ENCODE measurements at regions not wholly inside any gene's neighbourhood (a gene's known extent, or its start where the extent isn't known, plus 50 kb on each side); places are given as distances from the start of the nearest gene placed in this dataset.

DNA sequence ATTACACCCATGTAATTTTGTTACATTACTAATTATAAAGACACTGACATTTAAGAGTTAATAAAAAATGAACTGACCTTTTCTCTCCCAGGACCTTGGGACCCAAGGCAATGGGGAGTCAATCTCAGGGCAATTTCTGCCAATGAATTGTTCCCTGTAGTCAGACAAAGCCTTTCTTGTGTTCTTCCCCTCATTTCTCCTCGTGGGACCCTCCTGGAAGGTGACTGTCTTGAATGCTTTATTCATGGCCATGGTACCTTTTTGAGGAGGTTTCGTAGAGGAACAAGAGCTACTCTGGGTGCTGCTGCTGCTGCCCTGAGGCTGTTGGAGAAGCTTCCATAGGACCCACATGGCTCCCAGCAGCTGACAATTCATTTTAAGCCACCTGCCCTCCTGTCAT lies 190.3 kb downstream of the SNX18 start:
- DNase-seq, result no peak

DNA sequence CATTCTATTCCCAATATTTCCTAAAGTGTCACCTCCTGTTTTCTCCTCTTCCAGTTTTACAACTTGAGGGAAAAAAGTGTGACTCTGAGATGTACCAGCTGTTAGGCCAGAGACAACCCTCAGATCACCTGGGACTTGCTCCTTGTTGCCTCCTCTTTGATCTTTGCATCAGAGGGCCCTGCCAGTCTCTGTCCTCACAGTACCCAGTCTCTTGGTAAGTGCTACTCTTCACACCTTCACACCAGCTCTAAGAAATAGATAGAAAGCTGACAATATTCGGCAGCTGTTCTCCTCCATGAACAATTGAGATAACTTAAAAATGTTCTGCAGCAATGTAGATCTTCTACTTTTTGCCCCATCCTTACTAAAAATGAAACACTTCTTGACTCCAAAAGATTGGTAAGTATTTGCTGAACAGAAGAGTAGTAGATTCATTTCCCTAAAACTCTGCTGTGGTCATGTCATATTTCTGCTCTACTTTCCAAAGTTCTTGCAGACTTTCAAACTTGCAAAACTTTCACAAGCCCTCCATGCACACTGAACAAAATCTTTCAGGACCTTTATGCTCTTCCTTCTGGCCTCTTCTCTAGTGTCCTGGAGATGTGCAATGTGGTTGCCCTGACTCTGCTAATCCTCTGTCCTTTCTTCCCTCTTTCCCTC lies 188.6 kb downstream of the SNX18 start:
- no peak for DNase-seq

DNA sequence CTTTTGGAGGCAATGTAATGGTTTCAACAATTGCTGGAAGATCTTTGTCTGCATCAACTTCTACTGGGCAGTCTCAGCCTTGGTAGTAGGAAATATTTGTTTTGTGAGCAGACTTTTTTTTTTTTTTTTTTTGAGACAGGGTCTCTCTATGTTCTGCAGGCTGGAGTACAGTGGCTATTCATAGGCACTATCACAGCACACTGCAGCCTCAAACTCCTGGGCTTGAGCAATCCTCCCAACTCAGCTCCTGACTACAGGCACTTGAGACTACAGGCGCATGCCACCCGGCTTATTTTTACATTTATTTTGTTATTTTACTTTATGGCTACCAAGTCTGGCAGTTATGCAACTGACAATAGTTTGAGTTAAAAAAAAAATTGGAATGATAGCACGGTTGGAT lies 187.3 kb downstream of the SNX18 start:
- DNase-seq, result no peak

DNA sequence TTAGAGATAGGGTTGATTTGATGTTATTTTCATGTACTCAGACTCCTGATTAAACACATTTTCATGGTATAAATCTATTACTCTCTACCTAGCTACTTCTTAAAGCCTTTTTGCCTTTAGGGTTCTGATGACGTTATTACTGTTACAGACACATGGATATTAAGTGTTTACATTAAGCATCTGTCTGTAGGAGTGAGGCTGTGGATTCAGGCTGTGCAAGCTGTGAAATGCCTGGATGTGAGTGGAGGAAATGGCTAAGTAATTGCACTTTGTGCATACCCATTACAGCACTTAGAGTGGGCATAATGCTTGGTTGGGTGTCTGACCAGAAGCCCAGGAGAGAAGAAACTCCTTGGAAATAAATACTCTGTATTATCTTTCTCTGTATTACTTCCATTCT lies 186.8 kb downstream of the SNX18 start:
- DNase-seq, result no peak

DNA sequence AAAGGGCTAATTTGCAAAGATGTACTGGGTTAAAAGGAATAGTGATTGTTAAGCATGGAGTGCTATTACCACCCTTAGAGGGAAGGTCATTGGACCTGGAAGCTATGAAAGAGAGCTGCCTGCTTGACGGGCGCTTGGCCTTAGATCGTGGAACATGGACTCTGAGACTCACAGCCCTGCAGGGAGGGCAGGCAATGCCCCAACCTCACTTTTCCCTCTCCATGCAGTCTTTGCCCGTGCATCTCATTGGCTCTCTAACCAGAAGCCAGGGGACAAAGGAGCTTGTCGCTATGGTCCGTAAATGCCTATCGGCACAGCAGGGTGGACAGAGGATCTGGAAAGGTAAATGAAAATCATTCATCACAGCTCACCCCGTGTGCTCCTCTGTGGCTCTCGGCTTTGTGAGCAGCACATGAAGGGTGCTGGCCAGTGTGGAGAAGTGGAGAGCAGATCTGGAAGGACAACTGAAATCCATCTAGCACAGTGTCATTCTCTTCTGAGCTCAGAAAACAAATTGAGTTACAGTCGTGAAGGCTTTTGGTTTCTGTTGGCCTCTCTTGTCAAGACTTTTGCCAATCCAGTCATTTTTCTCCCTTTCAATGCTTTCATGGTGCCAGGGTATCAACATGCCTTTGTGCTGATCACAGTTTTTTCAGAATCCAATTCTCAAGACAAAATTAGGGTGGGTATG lies 186.2 kb downstream of the SNX18 start:
- no peak for DNase-seq

DNA sequence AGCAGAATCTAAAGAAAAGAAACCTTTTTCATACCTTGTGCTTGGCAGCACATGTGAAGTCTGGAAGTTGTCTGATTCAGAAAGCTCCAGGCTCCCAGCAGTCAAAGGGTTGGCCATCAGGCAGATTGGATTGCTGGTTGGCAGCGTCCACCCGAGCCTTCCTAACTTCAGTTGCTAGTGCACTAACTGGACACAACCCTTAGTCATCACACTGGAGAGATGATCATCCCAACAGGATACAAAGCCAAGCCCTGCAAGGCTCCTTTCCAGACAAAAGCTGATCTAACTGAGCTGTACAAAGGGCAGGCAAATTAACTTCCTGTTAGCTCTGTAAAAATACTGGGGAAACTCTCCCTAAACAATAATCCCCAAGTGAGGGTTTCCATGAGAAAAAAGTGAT lies 185.6 kb downstream of the SNX18 start:
- no peak for DNase-seq

DNA sequence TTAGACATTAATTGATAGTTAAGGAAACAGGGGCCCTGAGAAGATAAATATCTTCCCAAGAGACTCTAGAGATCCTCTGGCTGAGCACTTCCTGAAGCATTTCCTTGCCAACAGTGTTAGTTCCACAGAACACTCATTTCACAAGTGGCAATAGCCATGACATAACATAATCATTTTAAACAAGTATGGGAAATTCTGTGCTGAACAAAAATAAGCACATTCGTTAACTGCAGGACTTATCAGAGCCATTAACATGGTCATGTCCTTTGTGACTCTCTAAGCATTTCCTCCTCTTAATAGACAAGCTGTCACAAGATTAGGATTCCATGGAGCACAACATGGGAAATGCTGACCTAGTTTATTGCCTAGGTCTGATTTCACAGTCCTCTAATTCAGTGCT lies 184.9 kb downstream of the SNX18 start:
- DNase-seq, result no peak

DNA sequence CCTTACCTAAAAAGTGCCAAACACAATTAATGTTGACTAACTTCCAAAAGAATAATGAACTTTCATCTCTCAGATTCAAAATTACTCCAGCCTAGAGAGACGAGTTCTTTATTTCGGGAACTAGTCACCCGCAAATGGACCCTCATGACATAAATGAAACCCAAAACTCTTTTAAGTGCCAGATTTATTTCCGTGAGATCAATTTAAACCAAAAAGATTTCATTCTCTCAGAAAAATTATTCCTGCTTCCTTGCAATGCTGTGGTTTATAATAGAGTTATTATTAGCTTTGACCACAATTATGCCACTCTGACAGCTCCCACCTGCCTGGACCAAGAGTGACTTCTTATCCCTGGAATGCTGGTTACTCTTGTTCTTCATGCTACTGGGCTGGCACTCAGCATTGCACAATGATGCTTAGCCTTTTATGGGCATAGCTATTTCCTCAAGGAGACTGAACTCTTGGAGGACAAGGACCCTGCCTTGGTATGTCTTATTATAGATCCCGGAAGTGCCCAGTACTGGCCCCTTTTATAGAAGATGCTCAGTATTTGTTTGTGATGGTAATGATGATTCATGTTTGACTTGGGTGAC lies 183.5 kb downstream of the SNX18 start:
- DNase-seq, result no peak

DNA sequence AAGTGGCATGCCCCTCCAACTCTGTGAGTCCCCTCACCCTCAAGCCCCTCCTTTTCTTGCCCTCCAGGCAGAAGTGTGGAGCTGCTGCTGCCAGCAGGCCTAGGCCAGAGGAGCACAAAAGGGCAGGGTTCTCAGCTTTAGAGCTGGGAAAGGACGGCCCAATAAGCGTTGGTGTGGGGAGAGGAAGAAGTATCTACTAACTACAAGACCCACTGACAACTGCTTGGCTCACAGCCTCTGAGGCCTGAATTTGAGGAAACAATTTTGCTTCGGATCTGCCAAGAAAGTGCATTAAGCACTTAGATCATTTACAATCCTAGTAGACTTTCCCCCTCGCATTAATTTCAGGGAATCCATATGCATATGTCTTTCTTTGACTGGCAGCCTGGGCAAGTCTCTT lies 179.4 kb downstream of the SNX18 start:
- no peak for DNase-seq

DNA sequence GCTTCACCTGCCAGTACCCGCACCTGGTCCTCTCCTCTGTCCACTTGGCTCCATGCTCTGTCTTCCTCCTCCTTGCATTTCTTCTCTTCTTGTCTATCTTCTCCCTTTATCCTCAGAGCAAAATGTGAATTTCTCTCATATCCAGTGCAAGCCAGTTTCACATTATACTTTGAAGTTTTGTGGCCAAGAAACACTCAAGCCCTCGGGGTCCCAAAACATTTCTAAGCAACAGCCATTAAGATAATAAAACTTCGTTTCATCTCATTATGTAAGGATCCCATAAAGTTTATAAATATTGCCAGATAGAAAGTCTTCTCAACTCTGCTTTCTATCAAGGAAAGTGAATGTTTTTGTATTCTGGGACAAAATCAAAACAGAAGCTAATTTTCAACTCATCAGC lies 178.8 kb downstream of the SNX18 start:
- DNase-seq, result no peak

DNA sequence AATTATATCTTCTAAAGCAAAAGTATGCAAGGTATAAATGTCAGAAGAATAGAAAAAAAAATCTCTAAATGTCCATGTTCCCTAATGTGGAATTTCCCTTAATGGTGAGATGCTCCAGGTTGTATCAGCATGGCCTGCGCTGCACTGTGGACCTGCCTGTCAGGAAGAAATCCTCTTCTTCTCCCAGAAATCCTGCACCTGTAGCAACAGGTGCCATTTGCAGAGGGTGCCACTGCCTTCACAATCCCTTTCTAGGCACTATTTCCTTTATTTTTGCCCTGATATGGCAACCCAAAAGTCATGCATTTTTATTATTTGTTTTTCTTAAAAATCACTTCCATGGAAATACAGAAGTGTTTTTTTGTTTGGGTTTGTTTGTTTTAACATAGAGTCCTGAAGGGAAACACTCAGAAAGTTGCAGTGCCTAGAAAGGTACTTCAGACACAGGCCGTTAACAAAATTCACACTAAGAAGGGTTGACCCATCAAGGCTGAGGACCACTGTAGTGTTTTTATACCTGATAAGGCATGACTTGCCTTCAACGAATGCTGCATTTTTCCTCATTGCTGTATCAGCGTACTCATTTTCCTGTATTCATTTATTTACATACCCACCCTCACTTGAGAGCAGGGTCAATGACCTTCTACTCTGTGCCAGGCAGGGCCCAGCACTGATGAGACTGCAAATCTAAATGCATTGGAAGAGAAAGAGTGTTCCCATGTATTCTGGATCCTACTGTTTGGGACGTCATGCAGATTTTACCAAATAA lies 177.8 kb downstream of the SNX18 start:
- no peak for DNase-seq

DNA sequence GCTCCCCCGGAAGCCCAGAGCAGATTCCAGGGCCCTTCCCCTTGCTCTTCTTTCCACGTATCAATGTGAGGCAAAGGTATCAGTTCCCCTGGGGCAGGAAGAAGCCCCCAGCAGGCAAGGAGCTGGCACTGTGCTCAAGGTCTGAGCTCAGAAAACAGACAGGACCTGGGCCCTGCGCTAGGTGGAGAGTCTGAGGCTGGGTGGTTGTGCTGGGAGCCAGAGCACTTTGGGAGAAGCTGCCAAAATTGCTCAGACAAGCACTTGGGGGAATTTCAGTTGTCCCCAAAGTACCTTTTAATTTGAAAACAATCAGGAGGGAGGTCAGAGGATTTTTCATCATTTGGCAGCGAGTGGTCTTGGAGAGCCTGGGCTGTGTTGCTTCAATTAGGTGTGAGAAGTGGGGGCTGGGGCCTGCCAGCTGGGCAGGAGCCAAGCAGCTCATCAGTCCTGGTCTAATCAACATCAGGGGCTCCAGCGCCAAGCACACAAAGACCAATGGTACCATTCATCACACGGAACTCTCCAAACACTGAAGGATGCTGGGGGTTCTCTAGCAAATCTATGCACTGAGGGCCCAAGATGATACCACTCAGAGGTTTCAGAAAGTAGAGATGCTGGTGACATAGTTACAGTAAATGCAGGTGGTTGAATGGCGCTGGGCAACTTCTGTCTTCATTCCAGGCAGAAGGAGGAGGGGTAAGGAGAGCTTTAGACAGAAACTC lies 176.5 kb downstream of the SNX18 start:
- DNase-seq, result no peak

DNA sequence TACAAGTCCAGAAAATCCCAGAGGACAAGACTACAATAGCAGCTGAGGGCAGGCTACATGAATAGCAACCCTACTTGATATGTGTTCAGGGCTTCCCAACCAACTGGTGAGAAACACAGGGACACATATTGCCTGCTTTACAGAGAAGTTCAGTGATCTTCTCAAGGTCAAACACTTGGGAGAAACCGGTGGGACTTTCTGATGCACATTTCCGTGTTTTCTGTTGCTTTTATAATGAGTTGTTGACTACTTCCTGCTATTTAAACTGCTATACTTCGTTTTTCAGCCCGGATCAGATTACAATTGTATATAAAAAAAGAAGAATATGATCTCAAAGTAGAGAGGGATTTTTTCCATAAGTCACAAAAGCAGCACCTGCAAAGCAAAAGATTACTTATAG lies 175.1 kb downstream of the SNX18 start:
- no peak for DNase-seq

DNA sequence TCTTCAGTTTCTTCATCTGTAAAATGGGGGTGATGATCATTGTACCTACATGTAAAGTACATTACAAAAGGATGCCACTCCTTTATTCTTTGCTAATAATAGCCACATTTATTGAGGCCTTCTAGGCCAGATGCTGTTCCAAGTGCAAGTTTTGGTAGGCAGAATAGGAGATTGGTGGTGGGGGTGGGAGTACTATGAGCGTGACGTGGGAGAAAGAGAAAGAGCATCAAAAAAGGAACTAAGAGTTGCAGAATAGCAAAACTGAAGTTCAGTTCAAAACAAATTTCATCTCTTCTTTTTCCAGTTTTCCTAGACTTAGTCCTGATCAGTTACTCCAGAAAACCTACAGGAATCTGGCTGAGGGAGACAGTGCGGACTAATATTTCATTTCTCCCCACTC lies 174.1 kb downstream of the SNX18 start:
- DNase-seq, result no peak

DNA sequence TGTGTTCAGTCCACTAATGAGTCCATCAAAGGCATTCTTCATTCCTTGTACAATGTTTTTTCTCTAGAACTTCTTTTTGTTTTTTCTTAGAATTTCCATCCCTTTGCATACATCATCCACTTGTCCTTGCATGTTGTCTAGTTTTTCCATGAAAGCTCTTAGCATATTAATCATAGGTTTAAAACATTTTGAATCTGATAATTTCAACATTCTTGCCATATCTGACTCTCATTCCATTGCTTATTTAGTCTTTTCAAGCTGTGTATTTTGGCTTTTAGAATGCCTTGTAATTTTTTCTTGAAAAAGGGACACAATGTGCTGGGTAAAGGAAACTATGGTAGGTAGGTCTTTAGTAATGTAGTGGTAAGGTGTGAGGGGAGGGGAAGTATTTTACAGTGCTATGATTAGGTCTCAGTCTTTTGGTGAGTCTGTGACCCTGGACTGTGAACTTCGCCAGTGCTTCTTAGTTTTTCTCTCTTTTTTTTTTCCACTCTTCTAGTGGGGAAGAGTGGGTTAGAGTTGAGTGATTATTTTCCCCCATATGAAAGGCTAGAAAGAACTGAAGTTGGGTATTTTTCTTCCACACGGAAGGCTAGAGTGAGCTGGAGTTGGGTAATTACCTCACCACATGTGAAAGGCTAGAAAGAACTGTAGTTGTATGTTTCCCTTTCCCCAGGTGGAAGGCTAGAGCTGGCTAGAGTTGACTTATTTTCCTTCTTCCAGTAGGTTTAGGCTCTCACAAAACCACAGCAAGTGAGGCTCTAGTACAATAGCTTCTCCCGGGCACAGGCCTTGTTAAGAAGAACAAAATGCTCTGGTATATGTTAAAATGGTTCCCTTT lies 172.1 kb downstream of the SNX18 start:
- DNase-seq, result no peak

DNA sequence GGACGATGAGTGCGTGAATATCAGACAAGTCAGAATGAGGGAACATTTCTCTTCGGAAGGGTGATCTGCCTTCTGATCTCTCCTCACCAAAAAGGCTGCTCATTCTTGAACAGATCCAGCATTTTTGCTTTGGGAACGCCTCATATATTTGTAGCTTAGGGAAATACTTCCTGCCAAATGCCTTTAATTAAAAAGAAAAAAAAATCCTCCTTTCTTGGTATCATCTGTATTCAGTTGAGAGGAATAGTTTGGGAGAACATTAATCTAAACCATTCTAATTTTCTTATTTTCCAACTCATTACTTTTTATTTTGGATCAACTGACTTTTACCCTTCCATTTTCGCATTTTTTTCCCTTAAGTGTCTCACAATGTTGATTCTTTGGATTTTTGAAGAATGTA lies 163.4 kb downstream of the SNX18 start:
- DNase-seq, result no peak

DNA sequence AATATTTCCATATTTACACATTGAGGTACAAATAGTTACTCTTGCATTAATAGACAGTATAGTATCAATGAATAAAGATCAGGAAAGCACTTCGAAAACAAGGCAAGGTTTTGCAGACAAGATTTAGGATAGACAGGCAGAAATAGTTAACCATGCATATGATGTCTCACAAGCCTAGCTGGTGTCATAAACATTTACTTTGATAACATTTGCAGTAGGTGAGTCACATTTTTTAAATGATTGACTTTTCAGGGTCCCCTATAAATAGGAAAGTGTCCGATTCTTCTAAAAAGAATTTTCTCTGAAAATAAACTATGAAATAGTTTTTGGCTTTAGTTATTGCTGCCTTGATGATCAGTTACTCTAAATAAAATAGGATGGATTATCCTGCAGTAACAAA lies 162.1 kb downstream of the SNX18 start:
- DNase-seq, result no peak

DNA sequence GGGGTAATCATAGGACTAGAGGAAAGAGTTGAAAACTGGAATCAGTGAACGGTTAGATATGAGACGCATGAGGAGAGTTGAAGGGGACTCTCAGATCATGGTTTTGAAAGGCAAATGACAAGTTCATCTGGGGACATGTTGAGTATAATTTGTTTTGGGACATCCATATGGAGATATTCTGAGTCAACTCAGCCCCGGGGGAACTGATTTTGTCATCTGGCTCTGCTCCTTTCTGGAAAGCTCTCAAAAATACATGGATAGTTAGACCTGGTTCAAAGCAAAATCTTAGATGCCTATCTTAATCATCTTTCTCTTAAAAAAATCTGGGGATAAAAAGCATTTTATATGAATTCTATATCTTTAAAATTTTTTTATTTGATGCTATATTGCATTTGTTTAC lies 161.2 kb downstream of the SNX18 start:
- DNase-seq, result no peak

DNA sequence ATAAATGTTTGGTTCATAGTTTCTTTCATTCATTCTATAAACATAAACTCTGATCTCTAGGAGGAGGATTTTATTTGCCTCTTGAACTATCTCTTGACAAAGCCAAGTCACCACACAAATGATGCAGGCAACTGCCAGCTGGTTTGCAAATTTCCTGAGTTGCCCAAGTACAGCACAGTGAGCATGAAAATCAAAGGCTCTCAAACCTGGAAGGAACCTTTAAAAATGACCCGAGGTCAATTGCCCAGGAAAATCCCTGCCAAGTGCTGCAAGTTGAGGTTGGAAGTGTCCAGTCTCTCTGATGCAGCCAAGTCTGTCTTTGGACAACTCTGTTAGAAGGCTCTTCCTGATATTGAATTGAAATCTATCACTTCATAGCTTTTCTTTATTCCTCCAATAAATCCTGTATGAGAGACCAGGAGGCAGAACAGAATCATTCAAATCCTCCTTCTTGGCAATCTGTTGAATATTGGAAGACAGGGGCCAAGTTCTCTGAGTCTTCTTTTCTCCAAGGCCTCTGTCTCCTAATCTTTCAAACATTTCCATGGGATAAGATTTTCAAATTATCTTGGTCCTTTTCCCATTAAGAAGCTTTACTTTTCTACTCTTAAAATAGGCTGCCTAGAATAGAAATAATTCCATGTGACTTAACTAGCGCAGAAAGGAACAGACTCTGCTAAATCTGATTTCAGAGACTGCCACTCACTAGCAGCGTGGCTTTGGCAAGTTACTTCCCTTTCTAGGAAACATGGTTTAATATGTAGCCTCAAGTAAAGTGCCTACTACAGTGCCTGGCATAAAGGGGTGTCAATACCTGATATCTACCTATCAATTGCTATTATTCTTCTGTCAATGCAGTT lies 159.2 kb downstream of the SNX18 start:
- DNase-seq, result no peak

DNA sequence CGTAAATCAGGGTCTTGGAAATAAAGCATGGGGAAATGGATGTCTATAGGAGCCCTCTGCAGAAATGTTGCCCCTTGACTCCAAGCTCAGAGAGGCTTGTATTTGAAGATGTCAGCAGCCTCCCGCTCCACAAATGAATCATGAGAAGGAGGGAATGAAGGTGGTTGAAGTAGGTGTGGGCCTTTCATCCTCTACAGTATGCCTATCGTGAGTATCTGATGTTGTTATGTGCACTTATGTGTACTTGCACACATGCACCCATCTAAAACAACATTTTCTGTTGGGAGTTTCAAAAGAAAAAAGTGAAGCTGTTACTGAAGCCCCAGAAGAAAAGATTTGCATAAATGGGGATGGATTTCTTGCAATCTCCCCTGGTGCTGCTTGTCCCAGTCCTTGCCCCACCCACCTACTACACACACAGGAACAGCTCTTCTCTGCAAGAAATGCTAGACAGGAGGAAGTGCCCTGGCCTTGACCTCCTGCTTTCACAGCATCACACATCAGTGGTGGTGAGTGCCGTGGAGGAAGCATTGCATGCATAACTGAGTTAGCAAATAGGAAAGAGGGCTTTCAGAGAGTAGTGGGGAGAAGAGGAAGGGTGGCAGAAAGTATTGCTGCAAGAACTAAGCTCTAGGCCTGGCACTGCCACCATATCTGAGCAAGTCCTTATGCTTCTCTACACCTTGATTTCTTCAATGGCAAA lies 156.1 kb downstream of the SNX18 start:
- DNase-seq, result no peak

DNA sequence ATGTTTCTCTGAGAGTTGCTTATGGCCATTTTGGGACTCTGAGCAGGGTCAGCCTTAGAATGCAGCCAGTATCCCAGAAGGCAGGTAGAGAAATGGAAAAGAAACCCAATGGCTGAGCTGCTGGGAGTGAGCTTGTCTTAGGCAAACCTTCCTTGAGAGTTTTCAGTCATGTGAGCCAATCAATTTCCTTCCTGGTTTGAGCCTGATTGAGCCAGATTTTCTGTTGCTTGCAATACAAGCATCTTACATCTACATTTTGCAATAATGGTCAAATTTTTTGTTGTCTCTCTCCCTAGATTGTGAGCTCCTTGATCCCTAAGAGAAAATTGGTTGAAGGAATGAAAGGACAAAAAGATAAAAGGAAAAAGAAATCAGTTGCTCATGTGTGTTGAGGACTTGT lies 155.3 kb downstream of the SNX18 start:
- no peak for DNase-seq
